ENCODE measurements at regions not wholly inside any gene's neighbourhood (a gene's known extent, or its start where the extent isn't known, plus 50 kb on each side); places are given as distances from the start of the nearest gene placed in this dataset.

DNA sequence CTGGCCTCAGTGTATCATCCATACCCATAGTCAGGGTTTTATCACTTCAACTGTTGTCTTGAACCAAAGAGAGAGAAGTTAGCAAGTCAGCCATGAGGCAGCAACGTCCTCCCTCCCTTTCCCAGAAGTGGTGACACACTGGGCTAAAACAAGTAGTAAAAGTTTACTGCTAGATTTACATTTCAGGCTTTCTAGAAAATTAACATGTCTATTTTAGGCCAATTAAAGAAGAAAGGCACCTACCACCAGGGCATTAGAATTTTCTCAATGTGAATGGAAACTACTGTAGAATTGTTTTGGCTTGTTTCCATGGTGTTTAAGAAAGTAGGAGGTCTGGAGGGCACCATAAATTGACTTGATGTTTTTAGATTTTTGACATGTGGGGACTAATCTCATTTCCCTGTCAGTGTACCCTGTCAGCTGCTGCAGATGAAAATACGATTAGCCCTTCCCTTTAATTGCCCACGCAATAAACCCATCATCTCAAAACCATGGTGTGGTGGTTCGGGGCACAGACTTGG lies 121.8 kb upstream of the ELL2 start (continued):
- TF ChIP-seq, protein P1, sequence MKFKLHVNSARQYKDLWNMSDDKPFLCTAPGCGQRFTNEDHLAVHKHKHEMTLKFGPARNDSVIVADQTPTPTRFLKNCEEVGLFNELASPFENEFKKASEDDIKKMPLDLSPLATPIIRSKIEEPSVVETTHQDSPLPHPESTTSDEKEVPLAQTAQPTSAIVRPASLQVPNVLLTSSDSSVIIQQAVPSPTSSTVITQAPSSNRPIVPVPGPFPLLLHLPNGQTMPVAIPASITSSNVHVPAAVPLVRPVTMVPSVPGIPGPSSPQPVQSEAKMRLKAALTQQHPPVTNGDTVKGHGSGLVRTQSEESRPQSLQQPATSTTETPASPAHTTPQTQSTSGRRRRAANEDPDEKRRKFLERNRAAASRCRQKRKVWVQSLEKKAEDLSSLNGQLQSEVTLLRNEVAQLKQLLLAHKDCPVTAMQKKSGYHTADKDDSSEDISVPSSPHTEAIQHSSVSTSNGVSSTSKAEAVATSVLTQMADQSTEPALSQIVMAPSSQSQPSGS (tag by site-specific recombination; IDR thresholded peaks at IDR 0.05; ENCODE audit: low read depth) = no peak
- TF ChIP-seq ZNF292 (tag by site-specific recombination; IDR thresholded peaks at IDR 0.05; ENCODE audit: borderline replicate concordance, low read depth) (no peak), GLI4 (tag by site-specific recombination; IDR thresholded peaks at IDR 0.05) (no peak), ZNF10 (tag by site-specific recombination; IDR thresholded peaks at IDR 0.05) (no peak), ZNF174 (tag by site-specific recombination; IDR thresholded peaks at IDR 0.05) (no peak), ZNF610 (tag by site-specific recombination; IDR thresholded peaks at IDR 0.05; ENCODE audit: borderline replicate concordance) (peak; percentile 82), ZNF561 (tag by site-specific recombination; IDR thresholded peaks at IDR 0.05; ENCODE audit: borderline replicate concordance) (0 out of 2 replicates have a peak, but pooled peaks have one; percentile 47), ZNF596 (tag by site-specific recombination; IDR thresholded peaks at IDR 0.05) (no peak), ZNF664 (tag by site-specific recombination; IDR thresholded peaks at IDR 0.05) (no peak), ZFP69B (tag by site-specific recombination; IDR thresholded peaks at IDR 0.05) (0 out of 2 replicates have a peak, but pooled peaks have one; percentile 32), WT1 (tag by site-specific recombination; IDR thresholded peaks at IDR 0.05) (peak; percentile 95), ZBTB7A (tag by site-specific recombination; IDR thresholded peaks at IDR 0.05; ENCODE audit: low read depth) (no peak), ZNF791 (tag by site-specific recombination; IDR thresholded peaks at IDR 0.05) (no peak), ZXDB (tag by site-specific recombination; IDR thresholded peaks at IDR 0.05) (peak; percentile 63), ZNF366 (tag by site-specific recombination; conservative IDR thresholded peaks at IDR 0.05) (no peak), ZNF571 (tag by site-specific recombination; IDR thresholded peaks at IDR 0.05) (no peak), ZBTB8A (tag by site-specific recombination; IDR thresholded peaks at IDR 0.05) (peak; percentile 74), OVOL3 (tag by site-specific recombination; IDR thresholded peaks at IDR 0.05) (peak; percentile 81; the same call in 1 of the 2 replicates), KLF10 (tag by site-specific recombination; IDR thresholded peaks at IDR 0.05) (peak; percentile 76), TRIM28 (IDR thresholded peaks at IDR 0.05; ENCODE audit: borderline replicate concordance, low read length) (no peak; the same call in 1 of the 2 replicates), ZNF394 (tag by site-specific recombination; IDR thresholded peaks at IDR 0.05; ENCODE audit: borderline replicate concordance) (0 out of 2 replicates have a peak, but pooled peaks have one; percentile 17), ZNF138 (tag by site-specific recombination; IDR thresholded peaks at IDR 0.05; ENCODE audit: borderline replicate concordance) (no peak), TCF7L2 (IDR thresholded peaks at IDR 0.05; ENCODE audit: borderline replicate concordance, low read depth, low read length) (peak; percentile 71; the same call in 1 of the 2 replicates), ZNF843 (tag by site-specific recombination; IDR thresholded peaks at IDR 0.05) (peak; percentile 98), KLF8 (tag by site-specific recombination; IDR thresholded peaks at IDR 0.05) (no peak), SP3 (tag by site-specific recombination; IDR thresholded peaks at IDR 0.05) (no peak), ZNF785 (tag by site-specific recombination; IDR thresholded peaks at IDR 0.05) (no peak), ZNF768 (tag by site-specific recombination; IDR thresholded peaks at IDR 0.05) (no peak)
- TF ChIP-seq, protein P2, sequence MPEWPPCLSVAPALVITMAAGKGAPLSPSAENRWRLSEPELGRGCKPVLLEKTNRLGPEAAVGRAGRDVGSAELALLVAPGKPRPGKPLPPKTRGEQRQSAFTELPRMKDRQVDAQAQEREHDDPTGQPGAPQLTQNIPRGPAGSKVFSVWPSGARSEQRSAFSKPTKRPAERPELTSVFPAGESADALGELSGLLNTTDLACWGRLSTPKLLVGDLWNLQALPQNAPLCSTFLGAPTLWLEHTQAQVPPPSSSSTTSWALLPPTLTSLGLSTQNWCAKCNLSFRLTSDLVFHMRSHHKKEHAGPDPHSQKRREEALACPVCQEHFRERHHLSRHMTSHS (tag by site-specific recombination; IDR thresholded peaks at IDR 0.05) = no peak
- TF ChIP-seq, protein P3, sequence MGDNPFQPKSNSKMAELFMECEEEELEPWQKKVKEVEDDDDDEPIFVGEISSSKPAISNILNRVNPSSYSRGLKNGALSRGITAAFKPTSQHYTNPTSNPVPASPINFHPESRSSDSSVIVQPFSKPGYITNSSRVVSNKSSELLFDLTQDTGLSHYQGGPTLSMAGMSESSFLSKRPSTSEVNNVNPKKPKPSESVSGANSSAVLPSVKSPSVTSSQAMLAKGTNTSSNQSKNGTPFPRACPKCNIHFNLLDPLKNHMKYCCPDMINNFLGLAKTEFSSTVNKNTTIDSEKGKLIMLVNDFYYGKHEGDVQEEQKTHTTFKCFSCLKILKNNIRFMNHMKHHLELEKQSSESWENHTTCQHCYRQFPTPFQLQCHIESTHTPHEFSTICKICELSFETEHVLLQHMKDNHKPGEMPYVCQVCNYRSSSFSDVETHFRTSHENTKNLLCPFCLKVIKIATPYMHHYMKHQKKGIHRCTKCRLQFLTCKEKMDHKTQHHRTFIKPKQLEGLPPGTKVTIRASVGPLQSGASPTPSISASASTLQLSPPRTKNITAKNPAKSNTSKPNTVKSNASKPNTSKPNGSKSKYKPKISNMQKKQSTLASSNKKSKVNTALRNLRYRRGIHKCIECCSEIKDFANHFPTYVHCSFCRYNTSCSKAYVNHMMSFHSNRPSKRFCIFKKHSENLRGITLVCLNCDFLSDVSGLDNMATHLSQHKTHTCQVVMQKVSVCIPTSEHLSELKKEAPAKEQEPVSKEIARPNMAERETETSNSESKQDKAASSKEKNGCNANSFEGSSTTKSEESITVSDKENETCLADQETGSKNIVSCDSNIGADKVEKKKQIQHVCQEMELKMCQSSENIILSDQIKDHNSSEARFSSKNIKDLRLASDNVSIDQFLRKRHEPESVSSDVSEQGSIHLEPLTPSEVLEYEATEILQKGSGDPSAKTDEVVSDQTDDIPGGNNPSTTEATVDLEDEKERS (tag by site-specific recombination; IDR thresholded peaks at IDR 0.05) = no peak
- TF ChIP-seq, protein P4, sequence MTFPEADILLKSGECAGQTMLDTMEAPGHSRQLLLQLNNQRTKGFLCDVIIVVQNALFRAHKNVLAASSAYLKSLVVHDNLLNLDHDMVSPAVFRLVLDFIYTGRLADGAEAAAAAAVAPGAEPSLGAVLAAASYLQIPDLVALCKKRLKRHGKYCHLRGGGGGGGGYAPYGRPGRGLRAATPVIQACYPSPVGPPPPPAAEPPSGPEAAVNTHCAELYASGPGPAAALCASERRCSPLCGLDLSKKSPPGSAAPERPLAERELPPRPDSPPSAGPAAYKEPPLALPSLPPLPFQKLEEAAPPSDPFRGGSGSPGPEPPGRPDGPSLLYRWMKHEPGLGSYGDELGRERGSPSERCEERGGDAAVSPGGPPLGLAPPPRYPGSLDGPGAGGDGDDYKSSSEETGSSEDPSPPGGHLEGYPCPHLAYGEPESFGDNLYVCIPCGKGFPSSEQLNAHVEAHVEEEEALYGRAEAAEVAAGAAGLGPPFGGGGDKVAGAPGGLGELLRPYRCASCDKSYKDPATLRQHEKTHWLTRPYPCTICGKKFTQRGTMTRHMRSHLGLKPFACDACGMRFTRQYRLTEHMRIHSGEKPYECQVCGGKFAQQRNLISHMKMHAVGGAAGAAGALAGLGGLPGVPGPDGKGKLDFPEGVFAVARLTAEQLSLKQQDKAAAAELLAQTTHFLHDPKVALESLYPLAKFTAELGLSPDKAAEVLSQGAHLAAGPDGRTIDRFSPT (tag by site-specific recombination; IDR thresholded peaks at IDR 0.05) = no peak
- TF ChIP-seq, protein P5, sequence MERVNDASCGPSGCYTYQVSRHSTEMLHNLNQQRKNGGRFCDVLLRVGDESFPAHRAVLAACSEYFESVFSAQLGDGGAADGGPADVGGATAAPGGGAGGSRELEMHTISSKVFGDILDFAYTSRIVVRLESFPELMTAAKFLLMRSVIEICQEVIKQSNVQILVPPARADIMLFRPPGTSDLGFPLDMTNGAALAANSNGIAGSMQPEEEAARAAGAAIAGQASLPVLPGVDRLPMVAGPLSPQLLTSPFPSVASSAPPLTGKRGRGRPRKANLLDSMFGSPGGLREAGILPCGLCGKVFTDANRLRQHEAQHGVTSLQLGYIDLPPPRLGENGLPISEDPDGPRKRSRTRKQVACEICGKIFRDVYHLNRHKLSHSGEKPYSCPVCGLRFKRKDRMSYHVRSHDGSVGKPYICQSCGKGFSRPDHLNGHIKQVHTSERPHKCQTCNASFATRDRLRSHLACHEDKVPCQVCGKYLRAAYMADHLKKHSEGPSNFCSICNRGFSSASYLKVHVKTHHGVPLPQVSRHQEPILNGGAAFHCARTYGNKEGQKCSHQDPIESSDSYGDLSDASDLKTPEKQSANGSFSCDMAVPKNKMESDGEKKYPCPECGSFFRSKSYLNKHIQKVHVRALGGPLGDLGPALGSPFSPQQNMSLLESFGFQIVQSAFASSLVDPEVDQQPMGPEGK (tag by site-specific recombination; IDR thresholded peaks at IDR 0.05) = no peak
